ENCODE measurements at regions not wholly inside any gene's neighbourhood (a gene's known extent, or its start where the extent isn't known, plus 50 kb on each side); places are given as distances from the start of the nearest gene placed in this dataset.

DNA sequence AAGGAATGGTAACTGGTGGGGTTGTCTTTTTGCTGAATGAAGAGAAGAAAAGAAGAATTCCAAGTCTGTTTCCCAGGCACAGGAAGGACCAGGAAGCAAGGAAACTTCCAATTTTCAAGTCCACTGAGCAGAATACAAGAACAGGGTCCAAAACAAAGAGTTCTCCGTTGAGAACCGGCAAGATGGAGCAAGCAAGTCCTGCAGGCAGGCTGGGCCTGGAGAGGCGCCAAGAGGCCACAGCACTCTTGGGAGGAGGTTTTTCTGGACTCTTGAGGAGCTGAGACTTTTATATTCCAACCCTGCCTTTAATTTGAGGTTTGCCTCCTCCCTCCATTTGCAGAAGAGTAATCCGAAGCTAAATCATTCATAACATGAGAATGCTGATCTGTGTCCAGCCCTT lies 224.5 kb downstream of the IKZF2 start:
- BruUV-seq (replicated peaks), result no TSS peak
- DNase-seq (ENCODE audit: low read depth, low spot score) (no peak), FAIRE-seq (no peak)
- Histone ChIP-seq H3K27me3 (ENCODE audit: control insufficient read depth in 2 of 2, insufficient read depth in 2 of 2, low read length in 2 of 2) (no peaks in the 10 kb centered on the region), H3K27ac (ENCODE audit: insufficient read depth, low read depth, low read length) (no peak overlapping the region), H3K9me3 (replicated peaks; ENCODE audit: control insufficient read depth, insufficient read depth, low read length) (no peaks in the 10 kb centered on the region), H3K79me2 (ENCODE audit: control insufficient read depth, insufficient read depth, low read length) (no peaks in the 10 kb centered on the region), H3K9ac (replicated peaks; ENCODE audit: extremely low read depth, insufficient read depth, low read length) (no peak overlapping the region), H4K20me1 (replicated peaks; ENCODE audit: control insufficient read depth, extremely low read depth, insufficient read depth, low read length) (no peaks in the 10 kb centered on the region), H3K4me1 (ENCODE audit: control insufficient read depth, extremely low read depth, insufficient read depth, low read length) (no peaks in the 10 kb centered on the region), H3K4me3 (replicated peaks in 1 of 3; ENCODE audit: insufficient read depth in 1 of 3, low read depth in 1 of 3, low read length in 3 of 3) (no peak overlapping the region), H3K36me3 (ENCODE audit: control insufficient read depth in 2 of 2, extremely low read depth in 1 of 2, insufficient read depth in 2 of 2, low read length in 2 of 2) (no peaks in the 10 kb centered on the region), H2AFZ (ENCODE audit: low read depth, low read length) (no peak overlapping the region), H3K9me1 (replicated peaks; ENCODE audit: control insufficient read depth, extremely low read depth, insufficient read depth, low read length) (no peaks in the 10 kb centered on the region), H3K4me2 (ENCODE audit: insufficient read depth, low read length) (no peak overlapping the region)
- ChIA-PET POLR2A (no interaction called here), CTCF (no interaction called here)
- intact Hi-C loops (cut with micrococcal nuclease), result no loop called here
- dilution Hi-C loops (cut with MboI; ENCODE audit: extremely low pct_ligation_motif_present, low sequenced_read_pairs), result no loop called here
- TF ChIP-seq POLR2AphosphoS5 (IDR thresholded peaks at IDR 0.05; ENCODE audit: insufficient read depth, low read depth, low read length), result no peak
- TF ChIP-seq POLR2A (IDR thresholded peaks at IDR 0.05; ENCODE audit: low read depth, low read length), result no peak
- TF ChIP-seq, protein P1, sequence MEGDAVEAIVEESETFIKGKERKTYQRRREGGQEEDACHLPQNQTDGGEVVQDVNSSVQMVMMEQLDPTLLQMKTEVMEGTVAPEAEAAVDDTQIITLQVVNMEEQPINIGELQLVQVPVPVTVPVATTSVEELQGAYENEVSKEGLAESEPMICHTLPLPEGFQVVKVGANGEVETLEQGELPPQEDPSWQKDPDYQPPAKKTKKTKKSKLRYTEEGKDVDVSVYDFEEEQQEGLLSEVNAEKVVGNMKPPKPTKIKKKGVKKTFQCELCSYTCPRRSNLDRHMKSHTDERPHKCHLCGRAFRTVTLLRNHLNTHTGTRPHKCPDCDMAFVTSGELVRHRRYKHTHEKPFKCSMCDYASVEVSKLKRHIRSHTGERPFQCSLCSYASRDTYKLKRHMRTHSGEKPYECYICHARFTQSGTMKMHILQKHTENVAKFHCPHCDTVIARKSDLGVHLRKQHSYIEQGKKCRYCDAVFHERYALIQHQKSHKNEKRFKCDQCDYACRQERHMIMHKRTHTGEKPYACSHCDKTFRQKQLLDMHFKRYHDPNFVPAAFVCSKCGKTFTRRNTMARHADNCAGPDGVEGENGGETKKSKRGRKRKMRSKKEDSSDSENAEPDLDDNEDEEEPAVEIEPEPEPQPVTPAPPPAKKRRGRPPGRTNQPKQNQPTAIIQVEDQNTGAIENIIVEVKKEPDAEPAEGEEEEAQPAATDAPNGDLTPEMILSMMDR (IDR thresholded peaks at IDR 0.05; ENCODE audit: extremely low read depth in 1 of 2, insufficient read depth in 1 of 2, low read depth in 1 of 2, low read length in 2 of 2), result no peak
- TF ChIP-seq FOS (IDR thresholded peaks at IDR 0.05; ENCODE audit: borderline replicate concordance, insufficient read depth, low read length), result no peak
- TF ChIP-seq JUN (IDR thresholded peaks at IDR 0.05; ENCODE audit: borderline replicate concordance, insufficient read depth, insufficient read length, low read depth), result no peak
- TF ChIP-seq, protein P2, sequence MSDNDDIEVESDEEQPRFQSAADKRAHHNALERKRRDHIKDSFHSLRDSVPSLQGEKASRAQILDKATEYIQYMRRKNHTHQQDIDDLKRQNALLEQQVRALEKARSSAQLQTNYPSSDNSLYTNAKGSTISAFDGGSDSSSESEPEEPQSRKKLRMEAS (IDR thresholded peaks at IDR 0.05; ENCODE audit: insufficient read depth, insufficient read length), result no peak
- TF ChIP-seq GATA2 (IDR thresholded peaks at IDR 0.05; ENCODE audit: insufficient read depth, insufficient read length, low read depth, low read length), result no peak
- TF ChIP-seq EZH2 (IDR thresholded peaks at IDR 0.05; ENCODE audit: borderline replicate concordance, low read depth, low read length, severe bottlenecking), result no peak
- no peak for TF ChIP-seq MYC (IDR thresholded peaks at IDR 0.05; ENCODE audit: low read depth, low read length)
